ENCODE measurements at regions not wholly inside any gene's neighbourhood (a gene's known extent, or its start where the extent isn't known, plus 50 kb on each side); places are given as distances from the start of the nearest gene placed in this dataset.

DNA sequence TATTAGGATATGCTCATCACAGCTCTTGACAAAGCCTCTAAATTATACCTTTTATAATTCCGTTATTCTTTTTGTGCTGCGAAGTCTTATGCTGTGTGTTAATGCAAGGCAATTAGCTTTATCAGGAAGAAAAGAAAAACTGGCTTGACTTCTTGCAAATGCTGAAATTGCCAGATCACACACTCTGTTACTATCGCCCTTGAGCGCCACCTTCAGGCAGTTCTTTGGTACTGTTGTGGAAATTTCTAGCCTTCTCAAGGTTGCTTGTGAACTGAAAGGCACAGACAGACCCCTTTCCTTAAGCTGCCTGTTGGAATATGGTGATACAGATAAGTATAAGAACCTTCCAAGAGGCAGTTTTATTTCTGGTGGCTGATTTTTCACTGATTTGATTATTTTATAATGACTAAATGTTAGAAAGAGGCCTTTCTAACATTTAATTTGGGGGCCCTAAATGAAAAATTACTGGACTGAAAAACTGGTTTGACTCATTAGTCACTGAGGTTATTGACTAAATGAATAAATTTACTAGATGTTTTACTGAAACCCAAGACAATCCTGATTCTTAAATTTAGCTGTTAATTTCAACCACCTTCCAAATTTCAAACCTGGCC lies 126.2 kb upstream of the RASGRP1 start:
- peak; percentile 33 to 93 (median 72) for DNase-seq
- intact Hi-C loops (cut with DNase I): no loop called here

DNA sequence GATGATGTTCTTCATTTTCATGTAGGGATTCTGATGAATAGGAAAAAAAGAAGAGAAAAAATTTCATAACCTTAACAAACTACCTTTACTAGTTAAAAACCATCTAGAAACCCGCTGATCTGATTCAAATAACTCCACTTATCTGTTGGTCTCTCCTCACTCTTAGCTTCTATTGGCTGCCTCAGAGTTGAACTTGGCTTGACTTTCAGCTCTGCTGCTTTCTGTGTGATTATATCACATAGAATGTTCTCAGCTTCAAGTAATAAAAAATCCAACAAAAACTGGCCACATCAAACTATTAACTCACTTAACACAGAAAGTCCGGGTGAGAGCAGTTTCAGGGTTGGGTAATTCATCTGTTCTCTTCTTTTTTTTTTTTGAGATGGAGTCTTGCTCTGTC lies 126.8 kb upstream of the RASGRP1 start:
- no peak for DNase-seq
- intact Hi-C loops (cut with DNase I): no loop called here

DNA sequence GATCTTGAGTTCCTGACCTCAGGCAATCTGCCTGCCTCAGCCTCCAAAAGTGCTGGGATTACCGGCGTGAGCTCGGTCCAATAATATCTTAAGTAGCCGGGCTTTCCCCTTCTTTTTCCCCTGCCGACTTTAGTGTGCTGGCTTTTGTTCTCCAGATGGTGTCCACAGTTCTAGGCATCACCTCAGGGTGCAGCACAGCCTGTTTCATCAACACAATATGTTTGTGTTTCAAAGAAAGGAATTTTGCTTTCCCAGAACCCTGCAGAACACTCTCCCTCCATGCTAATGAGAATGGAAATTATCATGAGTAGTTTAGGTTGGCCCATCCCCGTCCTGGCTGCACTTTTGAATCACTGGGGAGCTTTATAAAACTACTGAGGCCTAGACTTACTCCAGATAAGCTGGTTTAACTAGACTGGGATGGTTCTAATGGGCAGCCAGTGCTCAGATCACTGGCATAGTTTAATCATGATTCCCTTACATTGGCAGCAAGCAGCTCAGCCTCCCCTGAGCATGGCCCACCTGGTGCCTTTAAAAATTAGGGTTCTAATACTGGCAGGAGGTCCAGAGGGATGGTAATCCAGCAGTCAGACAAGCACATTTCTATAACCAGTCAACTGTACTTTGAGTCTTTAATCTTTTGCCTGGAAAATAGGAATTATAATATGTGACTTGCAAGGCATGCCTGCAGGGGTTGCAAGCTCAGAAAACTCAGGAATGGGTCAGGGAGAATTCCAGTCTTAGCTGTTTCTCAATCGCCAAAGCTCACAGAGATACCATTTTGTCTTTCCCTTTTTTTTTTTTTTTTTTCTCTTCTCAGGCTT lies 127.6 kb upstream of the RASGRP1 start:
- intact Hi-C loops (cut with DNase I): no loop called here
- DNase-seq: no peak

DNA sequence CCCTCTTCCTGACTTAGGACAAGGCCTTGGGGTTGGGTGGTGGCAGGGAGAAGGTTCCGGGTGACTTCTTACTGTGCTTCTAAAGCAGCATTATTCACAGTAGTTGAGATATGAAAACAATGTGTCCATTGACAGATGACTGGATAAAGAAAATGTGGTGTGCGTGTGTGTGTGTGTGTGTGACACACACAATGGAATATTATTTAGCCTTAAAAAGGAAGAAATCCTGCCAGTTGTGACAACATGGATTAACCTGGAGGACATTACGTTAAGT lies 128.1 kb upstream of the RASGRP1 start:
- no peak for DNase-seq
- intact Hi-C loops (cut with DNase I): no loop called here

DNA sequence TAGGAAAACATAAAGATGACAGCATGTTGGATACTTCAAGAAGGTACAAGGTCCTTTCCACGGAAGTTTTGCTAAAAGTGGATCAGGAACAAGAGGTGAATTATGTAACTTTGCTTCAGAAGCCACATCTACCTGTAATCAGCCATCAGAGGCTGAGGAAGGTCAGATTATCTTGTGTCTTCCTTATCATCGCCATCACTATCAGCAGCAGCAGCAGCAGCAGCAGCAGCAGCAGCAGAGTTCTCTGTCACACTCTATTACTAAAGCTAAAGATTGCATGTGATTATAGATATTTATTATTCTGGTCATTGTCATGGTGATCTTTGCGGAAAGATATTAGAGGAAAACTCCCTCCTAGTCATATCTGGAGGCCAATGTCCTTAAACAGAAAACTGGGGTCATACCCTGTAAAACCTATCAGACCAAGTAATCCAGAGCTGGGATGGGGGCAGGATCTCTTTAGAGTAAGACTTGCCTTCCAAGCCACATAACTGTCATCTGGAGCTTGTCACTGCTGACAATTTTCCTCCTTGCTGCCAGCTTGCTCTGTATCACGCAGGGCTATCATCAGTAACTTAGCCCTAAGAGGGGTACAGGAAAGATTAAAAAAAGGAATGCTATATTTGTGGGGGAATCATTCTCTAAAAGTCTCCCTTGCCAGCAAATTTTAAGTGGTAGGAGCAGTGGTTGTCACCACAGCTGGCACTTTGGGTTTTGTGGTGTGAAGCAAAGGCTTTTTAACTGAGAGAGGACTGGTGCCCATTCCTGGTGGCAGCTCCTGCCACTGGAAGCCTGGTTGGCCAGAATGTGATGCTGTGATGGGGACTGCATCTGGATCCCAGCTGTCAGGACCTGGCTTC lies 130.9 kb upstream of the RASGRP1 start:
- no peak for DNase-seq
- intact Hi-C loops (cut with DNase I): no loop called here

DNA sequence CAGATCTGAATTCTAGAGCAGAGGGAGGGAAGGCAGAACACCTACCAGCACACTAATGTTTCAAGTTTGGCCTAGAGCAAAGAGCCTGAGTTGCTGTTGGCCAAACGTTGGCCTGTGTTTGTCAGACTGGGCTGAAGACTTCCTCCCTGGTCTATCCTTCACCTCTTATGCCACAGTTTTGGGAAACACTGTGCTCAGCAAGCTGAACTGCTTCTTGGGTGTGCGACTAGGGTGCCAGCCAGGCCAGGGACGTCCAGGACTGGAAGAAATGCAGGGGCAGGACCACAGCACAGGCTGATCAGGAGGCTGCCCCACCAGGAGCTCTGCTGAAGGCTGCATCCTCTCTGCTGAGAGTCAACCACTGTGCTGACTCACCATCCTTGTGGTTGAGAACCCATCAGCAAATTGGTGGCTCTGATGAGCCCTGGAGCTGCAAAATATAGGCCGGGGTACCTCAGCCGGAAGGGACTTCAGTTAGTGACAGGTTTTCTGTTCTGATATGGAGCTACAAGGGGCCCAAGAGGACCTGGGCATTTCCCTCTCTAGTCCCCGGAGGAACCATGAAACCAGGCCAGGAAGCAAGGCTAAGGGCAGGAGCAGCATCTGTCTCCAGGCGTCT lies 131.6 kb upstream of the RASGRP1 start:
- intact Hi-C loops (cut with DNase I): no loop called here
- no peak for DNase-seq

DNA sequence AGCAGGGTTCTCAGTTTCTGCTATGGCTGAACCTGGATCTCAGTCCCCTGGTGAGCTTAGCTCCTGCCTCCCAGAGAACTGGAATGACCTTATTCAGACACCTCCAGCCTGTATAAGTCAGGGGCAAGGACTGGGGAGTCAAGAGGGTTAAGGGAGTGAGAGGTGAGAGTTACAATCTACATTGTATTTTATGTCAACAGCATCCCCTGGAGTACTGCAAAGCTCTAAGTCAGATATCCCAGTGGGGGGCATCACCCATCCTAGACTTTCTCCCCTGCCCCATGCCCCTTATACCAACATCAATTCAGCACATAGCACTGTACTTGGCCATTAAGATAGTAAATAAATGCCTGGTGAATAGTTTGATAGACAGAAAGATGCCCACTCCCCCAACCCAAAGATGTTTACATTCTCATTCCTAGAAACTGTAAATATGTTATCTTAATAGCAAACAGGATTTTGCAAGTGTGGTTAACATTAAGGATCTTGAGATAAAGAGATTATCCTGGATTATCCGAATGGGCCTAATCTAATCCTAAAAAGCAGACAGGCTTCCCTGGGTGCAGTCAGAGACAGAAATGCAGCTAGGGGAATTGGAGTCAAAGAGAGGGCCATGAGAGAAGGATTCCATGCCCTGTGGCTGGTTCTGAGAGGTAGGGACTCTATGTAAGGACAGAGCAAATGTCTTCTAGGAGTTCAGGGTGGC lies 132.3 kb upstream of the RASGRP1 start:
- no peak for DNase-seq
- intact Hi-C loops (cut with DNase I): no loop called here

DNA sequence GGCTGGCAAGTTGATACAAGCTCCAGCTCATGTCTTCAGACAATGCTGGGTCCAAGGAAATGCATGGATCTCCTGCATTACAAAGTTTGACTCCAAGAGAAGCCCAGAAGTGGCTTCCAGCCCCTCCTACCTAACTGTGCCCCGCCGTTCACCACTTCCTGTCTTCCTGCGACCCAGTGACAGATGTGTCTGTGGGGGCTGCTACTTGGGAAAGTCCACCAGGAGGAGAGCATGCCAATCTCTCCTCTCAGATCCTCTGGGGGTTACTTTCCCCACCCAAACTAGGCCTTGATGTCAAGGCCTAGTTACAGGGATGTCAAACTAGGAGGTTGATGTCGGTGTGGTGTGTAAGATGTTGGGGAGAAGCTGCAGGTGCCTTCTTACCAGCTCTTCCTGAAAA lies 133.6 kb upstream of the RASGRP1 start:
- intact Hi-C loops (cut with DNase I): no loop called here
- DNase-seq: no peak

DNA sequence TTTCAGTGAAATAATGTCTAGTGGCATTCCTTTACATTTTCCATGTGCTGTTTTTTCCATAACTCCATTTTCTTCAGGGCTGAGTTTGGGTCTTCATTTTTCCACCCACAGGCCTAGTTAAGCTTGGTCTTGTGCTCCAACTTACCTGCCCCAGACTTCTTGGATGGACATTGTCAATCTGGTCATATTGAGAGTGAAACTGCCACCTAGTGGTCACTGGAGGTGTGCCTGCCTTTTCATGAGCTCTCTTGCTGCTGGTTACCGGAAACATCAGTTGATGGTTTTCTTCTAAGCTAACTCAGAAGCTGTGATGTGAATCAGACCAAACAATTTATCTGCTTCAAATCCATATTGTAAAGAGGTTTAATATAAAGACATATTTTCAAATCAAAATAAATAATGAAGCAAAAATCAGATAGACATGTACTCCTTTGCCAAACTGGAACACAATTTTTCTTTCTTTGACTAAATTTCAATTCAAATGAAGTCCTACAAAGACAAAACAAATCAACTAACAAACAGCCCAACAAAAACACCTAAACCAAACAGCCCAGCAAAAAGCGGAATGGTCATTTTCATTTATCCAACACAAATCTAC lies 135.1 kb upstream of the RASGRP1 start:
- DNase-seq: peak in 7 of 10 donors; percentile 37 to 89 (median 51)
- intact Hi-C loops (cut with DNase I): loop anchor here (10.0 kb wide), 1 partner anchor 885 kb away; the partner anchor contains the start of gene THBS1

DNA sequence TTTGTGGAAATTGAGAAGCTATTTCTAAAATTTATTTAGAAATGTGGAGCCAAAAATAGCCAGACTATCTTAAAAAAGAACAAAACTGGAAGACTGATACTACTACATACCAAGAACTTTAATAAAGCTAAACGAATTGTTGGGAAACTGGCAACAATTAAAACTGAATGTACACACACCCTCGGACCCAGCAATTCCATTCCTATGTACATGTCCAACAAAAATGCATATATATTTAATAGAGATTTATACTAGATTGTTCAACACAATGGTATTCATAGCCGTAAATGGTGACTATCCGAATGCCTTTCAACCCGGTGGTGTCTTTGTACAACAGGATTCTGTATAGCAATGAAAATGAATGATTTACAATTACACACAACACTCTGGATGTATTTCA lies 136.5 kb upstream of the RASGRP1 start:
- no peak for DNase-seq
- intact Hi-C loops (cut with DNase I): loop anchor here (10.0 kb wide), 1 partner anchor 884 kb away; the partner anchor contains the start of gene THBS1

DNA sequence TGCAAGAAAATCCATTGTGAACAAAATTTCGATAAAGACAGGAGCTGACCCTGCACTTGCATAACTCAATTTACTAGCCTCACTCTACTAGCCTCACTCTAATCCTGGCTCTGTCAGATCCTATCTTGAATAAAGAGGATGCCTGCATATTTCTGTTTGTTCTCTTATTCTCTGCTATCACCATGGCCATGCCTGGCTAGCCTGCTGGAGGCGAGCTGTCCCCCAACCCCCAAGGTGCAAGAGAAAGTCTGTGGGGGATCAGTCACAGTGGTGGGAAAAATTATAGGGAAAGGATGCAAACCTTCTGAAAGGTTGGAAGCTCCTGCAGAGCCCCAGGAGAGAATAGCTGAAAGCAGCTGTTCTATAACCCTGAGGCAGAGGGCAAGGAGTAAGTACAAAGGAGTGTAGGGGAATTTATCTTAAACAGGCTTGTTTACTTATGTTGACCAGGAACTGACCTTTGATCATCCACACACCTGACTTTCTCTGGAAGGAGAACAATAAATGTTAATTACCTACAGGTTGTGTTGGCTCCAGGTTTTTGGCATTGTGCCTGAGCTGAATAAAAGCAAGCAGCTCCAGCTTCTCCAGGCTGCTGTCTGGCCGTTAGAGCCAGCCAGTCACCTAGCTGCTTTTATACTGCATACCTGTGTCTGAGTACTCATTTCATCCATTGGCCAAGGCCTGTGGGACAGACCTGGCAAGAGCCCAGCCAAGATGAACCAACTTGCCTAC lies 137.7 kb upstream of the RASGRP1 start:
- no peak for DNase-seq
- intact Hi-C loops (cut with DNase I): loop anchor here (10.0 kb wide), 1 partner anchor 882 kb away; the partner anchor contains the start of gene THBS1

DNA sequence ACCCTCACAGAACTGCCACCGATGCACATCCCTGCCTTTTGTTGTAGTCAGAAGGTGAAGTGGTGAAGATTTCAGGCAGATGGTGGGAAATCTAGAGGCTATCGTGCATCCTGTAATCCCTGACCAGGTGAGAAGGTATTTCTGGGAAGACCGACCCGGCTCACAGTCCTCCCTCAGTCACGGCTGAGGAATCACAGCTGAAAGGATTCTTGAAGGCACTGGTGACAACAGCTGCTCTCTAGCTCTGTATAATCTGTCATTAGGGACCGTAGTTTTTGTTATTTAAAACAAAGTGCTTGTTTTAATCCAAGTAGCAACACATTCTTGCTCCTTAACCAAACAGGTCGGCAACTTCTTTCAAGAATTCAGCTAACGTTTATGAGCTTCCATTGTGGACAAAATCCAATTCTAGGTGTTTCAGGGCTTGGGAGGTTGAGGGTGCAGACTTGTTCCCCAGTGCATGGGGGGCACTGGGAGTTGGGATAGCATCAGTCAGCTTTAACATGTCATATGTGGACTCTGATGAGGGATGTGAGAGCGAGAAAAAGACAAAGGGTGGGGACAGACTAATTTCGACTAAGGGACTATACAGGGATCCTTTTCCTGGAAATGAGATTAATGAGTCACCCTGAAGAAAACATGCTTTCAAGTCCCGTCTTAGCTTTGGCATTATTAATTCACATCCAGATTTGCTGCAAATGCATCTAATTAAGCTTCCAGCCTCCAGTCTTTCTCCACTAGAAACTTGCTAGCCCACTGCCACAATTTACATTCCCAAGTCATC lies 141.0 kb upstream of the RASGRP1 start:
- DNase-seq: no peak
- intact Hi-C loops (cut with DNase I): loop anchor here (5.0 to 10.0 kb wide), 2 partner anchors 287 to 879 kb away; partner anchors contain the start of gene THBS1

DNA sequence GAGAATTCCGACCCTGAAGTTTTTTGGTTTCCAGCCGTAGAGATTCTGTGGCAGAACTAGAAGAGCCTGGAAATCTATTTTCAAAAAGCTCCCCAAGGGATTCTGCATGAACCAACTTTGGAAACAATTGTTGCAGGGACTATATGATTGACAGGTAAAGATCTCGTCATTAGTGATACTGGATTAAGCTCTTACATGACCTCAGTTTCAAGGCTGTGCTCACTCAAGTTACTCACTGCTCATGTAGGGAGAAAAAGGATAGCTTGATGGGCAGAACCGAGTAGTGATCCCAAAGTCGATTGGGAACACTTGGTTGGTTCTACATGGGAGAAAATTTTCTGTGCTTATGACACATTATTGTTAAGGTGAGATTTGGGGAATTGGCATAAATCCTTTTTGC lies 142.3 kb upstream of the RASGRP1 start:
- intact Hi-C loops (cut with DNase I): loop anchor here (5.0 to 10.0 kb wide), 2 partner anchors 285 to 878 kb away; partner anchors contain the start of gene THBS1
- no peak for DNase-seq

DNA sequence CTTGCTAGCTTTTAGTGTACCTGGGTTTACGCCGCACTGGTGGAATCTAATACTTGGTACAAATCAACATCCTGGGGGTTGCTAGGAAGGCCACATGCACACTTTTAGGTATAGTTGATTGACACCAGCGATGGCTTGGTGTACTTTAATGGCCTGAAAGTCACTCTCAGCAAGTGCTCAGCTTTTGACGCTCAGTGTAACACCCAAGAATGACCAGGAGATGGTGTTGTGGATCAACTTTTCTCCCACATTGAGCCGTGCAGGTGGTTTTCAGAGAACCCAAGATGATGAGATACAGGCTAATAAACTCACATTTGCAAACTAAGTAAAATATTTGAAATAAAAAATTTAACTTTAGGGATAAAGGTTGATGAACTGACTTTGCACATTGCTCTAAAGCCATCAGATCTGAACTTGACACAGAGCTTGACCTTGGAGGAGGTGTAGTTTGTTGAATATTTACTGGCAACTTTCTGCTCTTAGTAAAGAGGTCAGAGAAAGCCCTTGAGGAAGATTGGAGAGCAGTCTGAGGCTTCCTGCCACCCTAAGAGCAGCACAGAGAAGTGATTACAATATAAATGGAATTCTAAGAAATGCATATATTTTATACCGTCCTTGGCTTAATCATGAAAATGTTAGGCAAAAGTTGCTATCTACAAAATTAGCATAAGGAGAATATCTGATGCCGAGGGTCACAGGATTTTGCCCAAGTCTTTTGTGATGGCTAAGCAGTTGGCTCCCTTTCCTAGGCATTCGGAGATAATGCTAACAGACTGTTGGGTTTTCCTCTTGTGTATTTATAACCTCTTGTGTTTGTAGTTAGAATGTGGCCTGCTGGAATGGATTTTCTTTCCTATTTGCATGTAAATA lies 143.4 kb upstream of the RASGRP1 start:
- peak in 3 of 10 donors; percentile 18 to 33 (median 19) for DNase-seq
- intact Hi-C loops (cut with DNase I): loop anchor here (5.0 to 10.0 kb wide), 2 partner anchors 284 to 877 kb away; partner anchors contain the start of gene THBS1

DNA sequence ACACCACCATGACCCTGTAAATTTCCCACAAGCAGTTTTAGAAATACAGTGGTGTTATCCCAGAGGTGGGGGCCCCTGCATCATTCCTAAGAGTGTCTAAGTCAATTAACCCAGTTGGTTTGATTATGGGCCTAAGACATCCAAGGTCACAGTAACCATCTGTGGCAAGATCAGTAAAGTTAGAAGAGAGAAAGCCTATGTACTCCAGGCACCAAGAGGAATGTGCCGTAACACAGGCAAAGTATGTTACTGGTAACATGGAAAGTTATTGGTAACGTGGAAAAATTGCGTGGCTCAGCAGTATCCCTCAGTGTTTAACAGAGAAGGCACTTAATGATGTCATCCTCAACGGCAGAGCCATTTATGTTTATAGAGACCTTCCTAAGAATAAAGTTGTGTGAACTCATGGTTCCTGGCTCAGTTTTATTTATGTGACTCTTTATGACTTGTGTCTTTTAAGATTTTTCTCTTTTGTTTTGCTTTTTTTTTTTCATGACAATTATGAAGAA lies 144.1 kb upstream of the RASGRP1 start:
- DNase-seq: no peak
- intact Hi-C loops (cut with DNase I): loop anchor here (5.0 to 10.0 kb wide), 2 partner anchors 284 to 876 kb away; partner anchors contain the start of gene THBS1

DNA sequence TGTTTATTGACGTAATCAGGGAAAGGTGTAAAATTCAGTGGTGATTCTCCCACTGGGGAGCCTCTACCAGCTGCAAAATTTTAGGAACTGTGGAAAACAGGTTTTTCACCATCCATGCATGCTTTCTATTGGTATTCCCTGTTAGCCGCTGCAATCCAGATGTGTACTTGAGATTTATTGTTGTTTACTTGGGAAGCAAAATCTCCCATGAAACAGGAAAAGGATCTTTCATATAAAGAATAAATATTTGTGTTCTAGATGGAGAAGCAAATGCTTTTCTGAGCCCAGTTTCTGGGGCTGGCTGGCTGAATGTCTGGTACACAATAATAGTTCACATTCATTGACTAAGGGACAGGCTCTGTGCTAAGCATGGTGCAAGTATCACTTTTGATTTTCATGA lies 144.6 kb upstream of the RASGRP1 start:
- intact Hi-C loops (cut with DNase I): loop anchor here (5.0 to 10.0 kb wide), 2 partner anchors 283 to 876 kb away; partner anchors contain the start of gene THBS1
- no peak for DNase-seq

Data from posterior cingulate gyrus (tissue), 11 donors.